ENCODE measurements at regions not wholly inside any gene's neighbourhood (a gene's known extent, or its start where the extent isn't known, plus 50 kb on each side); places are given as distances from the start of the nearest gene placed in this dataset.

GRCh38 chr14:65993103-65993502 is 493.1 kb upstream of the CCDC196 start:
- no peaks in the 10 kb centered on the region for H3K9me3 Mint-ChIP-seq (ENCODE audit: unreplicated experiment)
- H3K4me1 Mint-ChIP-seq (ENCODE audit: unreplicated experiment) = no peaks in the 10 kb centered on the region

GRCh38 chr14:65993996-65994395 is 492.2 kb upstream of the CCDC196 start:
- no peak for TF ChIP-seq CTCF (IDR thresholded peaks at IDR 0.05; ENCODE audit: unreplicated experiment)
- H3K36me3 Mint-ChIP-seq (ENCODE audit: low read depth, unreplicated experiment) = peaks cover 4% of the 10 kb centered on the region
- H3K27me3 Mint-ChIP-seq (ENCODE audit: unreplicated experiment) = no peaks in the 10 kb centered on the region
- H3K4me3 Mint-ChIP-seq (ENCODE audit: unreplicated experiment) = no peak overlapping the region
- H3K27ac Mint-ChIP-seq (ENCODE audit: unreplicated experiment) = no peak overlapping the region
- no peak for DNase-seq (ENCODE audit: low spot score)
- no peaks in the 10 kb centered on the region for H3K9me3 Mint-ChIP-seq (ENCODE audit: unreplicated experiment)
- no peaks in the 10 kb centered on the region for H3K4me1 Mint-ChIP-seq (ENCODE audit: unreplicated experiment)

More at GRCh38 chr14:65993103-65993502, 493.1 kb upstream of the CCDC196 start:
- peaks cover 3% of the 10 kb centered on the region for H3K36me3 Mint-ChIP-seq (ENCODE audit: low read depth, unreplicated experiment)
- H3K27ac Mint-ChIP-seq (ENCODE audit: unreplicated experiment) = no peak overlapping the region
- no peak for DNase-seq (ENCODE audit: low spot score)
- TF ChIP-seq CTCF (IDR thresholded peaks at IDR 0.05; ENCODE audit: unreplicated experiment) = no peak
- H3K4me3 Mint-ChIP-seq (ENCODE audit: unreplicated experiment) = no peak overlapping the region
- no peaks in the 10 kb centered on the region for H3K27me3 Mint-ChIP-seq (ENCODE audit: unreplicated experiment)

GRCh38 chr14:65997347-65997746 is 488.8 kb upstream of the CCDC196 start:
- Mint-ChIP-seq H3K27ac (ENCODE audit: unreplicated experiment) (no peak overlapping the region), H3K4me3 (ENCODE audit: unreplicated experiment) (no peak overlapping the region), H3K27me3 (ENCODE audit: unreplicated experiment) (peaks cover 4% of the 10 kb centered on the region), H3K9me3 (ENCODE audit: unreplicated experiment) (peaks cover 14% of the 10 kb centered on the region), H3K4me1 (ENCODE audit: unreplicated experiment) (no peaks in the 10 kb centered on the region), H3K36me3 (ENCODE audit: low read depth, unreplicated experiment) (peaks cover 20% of the 10 kb centered on the region)
- no peak for TF ChIP-seq CTCF (IDR thresholded peaks at IDR 0.05; ENCODE audit: unreplicated experiment)
- DNase-seq (ENCODE audit: low spot score) = no peak

- peaks cover 19% of the 10 kb centered on the region for H3K9me3 Mint-ChIP-seq (ENCODE audit: unreplicated experiment)
- DNase-seq (ENCODE audit: low spot score) = no peak
- no peak overlapping the region for H3K4me3 Mint-ChIP-seq (ENCODE audit: unreplicated experiment)
Observed at GRCh38 chr14:65999865-66000264, 486.3 kb upstream of the CCDC196 start.

GRCh38 chr14:66000766-66001165 is 485.4 kb upstream of the CCDC196 start:
- peaks cover 4% of the 10 kb centered on the region for H3K27me3 Mint-ChIP-seq (ENCODE audit: unreplicated experiment)
- no peak for TF ChIP-seq CTCF (IDR thresholded peaks at IDR 0.05; ENCODE audit: unreplicated experiment)
- H3K4me3 Mint-ChIP-seq (ENCODE audit: unreplicated experiment) = no peak overlapping the region
- no peak overlapping the region for H3K27ac Mint-ChIP-seq (ENCODE audit: unreplicated experiment)
- H3K36me3 Mint-ChIP-seq (ENCODE audit: low read depth, unreplicated experiment) = peaks cover 20% of the 10 kb centered on the region
- no peak for DNase-seq (ENCODE audit: low spot score)
- H3K4me1 Mint-ChIP-seq (ENCODE audit: unreplicated experiment) = peaks cover 3% of the 10 kb centered on the region
- H3K9me3 Mint-ChIP-seq (ENCODE audit: unreplicated experiment) = peaks cover 19% of the 10 kb centered on the region

More at GRCh38 chr14:65999865-66000264, 486.3 kb upstream of the CCDC196 start:
- H3K36me3 Mint-ChIP-seq (ENCODE audit: low read depth, unreplicated experiment) = peaks cover 20% of the 10 kb centered on the region
- no peak for TF ChIP-seq CTCF (IDR thresholded peaks at IDR 0.05; ENCODE audit: unreplicated experiment)
- no peaks in the 10 kb centered on the region for H3K4me1 Mint-ChIP-seq (ENCODE audit: unreplicated experiment)
- H3K27me3 Mint-ChIP-seq (ENCODE audit: unreplicated experiment) = peaks cover 4% of the 10 kb centered on the region
- no peak overlapping the region for H3K27ac Mint-ChIP-seq (ENCODE audit: unreplicated experiment)
